ENCODE measurements at regions not wholly inside any gene's neighbourhood (a gene's known extent, or its start where the extent isn't known, plus 50 kb on each side); places are given as distances from the start of the nearest gene placed in this dataset.

DNA sequence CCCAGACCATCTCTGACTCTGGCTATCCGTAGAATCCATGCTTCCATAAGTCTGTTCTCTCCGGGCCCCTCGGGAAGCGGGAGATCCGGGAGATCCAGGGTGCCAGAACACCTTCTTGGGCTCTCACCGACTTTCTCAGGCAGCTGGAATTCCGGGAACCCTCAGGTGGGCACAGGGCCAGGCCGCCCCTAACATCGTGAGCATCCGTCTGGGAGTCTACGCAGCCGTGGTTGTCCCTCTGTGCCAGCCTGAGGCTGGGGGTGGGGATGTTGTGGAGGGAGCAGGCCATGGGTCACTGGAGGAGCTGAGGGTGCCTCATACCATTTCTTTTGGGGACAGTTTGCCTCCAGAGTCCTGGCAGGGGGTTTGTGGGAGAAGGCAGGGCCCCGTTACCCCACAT, 92.3 kb upstream of the COL5A1 start:
- no peak for TF ChIP-seq TAF1 (IDR thresholded peaks at IDR 0.05; ENCODE audit: borderline replicate concordance, insufficient read depth, low read length)
- TF ChIP-seq POLR2AphosphoS5 (IDR thresholded peaks at IDR 0.05; ENCODE audit: low read depth, low read length) = no peak
- TF ChIP-seq, protein P1, sequence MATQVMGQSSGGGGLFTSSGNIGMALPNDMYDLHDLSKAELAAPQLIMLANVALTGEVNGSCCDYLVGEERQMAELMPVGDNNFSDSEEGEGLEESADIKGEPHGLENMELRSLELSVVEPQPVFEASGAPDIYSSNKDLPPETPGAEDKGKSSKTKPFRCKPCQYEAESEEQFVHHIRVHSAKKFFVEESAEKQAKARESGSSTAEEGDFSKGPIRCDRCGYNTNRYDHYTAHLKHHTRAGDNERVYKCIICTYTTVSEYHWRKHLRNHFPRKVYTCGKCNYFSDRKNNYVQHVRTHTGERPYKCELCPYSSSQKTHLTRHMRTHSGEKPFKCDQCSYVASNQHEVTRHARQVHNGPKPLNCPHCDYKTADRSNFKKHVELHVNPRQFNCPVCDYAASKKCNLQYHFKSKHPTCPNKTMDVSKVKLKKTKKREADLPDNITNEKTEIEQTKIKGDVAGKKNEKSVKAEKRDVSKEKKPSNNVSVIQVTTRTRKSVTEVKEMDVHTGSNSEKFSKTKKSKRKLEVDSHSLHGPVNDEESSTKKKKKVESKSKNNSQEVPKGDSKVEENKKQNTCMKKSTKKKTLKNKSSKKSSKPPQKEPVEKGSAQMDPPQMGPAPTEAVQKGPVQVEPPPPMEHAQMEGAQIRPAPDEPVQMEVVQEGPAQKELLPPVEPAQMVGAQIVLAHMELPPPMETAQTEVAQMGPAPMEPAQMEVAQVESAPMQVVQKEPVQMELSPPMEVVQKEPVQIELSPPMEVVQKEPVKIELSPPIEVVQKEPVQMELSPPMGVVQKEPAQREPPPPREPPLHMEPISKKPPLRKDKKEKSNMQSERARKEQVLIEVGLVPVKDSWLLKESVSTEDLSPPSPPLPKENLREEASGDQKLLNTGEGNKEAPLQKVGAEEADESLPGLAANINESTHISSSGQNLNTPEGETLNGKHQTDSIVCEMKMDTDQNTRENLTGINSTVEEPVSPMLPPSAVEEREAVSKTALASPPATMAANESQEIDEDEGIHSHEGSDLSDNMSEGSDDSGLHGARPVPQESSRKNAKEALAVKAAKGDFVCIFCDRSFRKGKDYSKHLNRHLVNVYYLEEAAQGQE (IDR thresholded peaks at IDR 0.05; ENCODE audit: insufficient read depth in 1 of 2, low read depth in 2 of 2, low read length in 2 of 2) = no peak
- no peak for TF ChIP-seq FOXP2 (optimal IDR thresholded peaks at IDR 0.05; ENCODE audit: borderline replicate concordance, extremely low read depth, extremely low read length, insufficient read depth)
- TF ChIP-seq SIN3A (IDR thresholded peaks at IDR 0.05; ENCODE audit: borderline replicate concordance, insufficient read depth, low read length) = no peak

DNA sequence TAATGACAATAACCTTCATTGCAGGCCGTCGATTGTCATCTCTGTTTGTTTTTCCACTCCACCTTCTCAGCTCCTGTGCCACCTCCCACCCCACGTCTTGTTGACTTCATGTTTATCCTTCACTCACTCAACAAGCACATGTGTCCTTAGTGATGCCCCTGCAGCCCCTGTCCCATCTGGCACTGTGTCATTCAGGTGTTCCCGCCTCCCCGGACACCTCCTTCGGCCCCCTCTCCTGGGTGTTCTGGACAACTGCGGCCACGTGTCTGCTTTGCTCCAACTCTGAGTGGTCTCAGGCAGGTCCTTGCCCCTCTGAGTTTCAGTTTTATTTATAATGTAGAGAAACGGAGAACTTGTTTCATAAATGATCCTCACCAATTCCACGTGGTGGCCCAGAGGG, 91.0 kb upstream of the COL5A1 start:
- TF ChIP-seq POLR2AphosphoS5 (IDR thresholded peaks at IDR 0.05; ENCODE audit: low read depth, low read length) (no peak), FOXP2 (optimal IDR thresholded peaks at IDR 0.05; ENCODE audit: borderline replicate concordance, extremely low read depth, extremely low read length, insufficient read depth) (no peak), TAF1 (IDR thresholded peaks at IDR 0.05; ENCODE audit: borderline replicate concordance, insufficient read depth, low read length) (no peak), SIN3A (IDR thresholded peaks at IDR 0.05; ENCODE audit: borderline replicate concordance, insufficient read depth, low read length) (no peak)
- TF ChIP-seq, protein P1 (IDR thresholded peaks at IDR 0.05; ENCODE audit: insufficient read depth in 1 of 2, low read depth in 2 of 2, low read length in 2 of 2) = no peak

DNA sequence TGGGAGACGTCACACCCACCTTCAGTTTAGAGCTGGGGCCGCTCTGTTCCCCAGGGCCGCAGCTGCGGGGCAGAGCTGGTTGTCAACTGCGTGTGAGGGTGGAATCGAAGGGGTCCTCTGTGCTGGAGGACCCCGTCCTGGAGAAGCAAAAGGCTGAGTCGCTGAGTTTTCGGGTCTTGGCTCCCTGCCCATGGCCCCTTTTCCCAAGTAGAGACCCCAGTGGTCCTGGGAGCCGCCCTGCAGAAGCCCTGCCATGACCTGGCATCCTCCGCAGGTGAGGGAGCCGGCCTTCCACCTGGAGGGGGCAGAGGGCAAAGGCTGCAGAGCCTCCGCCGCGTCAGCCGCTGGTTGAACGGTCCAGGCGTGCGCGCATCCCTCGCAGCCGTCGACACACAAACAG, 90.4 kb upstream of the COL5A1 start:
- TF ChIP-seq SIN3A (IDR thresholded peaks at IDR 0.05; ENCODE audit: borderline replicate concordance, insufficient read depth, low read length) (no peak), FOXP2 (optimal IDR thresholded peaks at IDR 0.05; ENCODE audit: borderline replicate concordance, extremely low read depth, extremely low read length, insufficient read depth) (no peak), TAF1 (IDR thresholded peaks at IDR 0.05; ENCODE audit: borderline replicate concordance, insufficient read depth, low read length) (no peak), POLR2AphosphoS5 (IDR thresholded peaks at IDR 0.05; ENCODE audit: low read depth, low read length) (no peak)
- TF ChIP-seq, protein P1 (IDR thresholded peaks at IDR 0.05; ENCODE audit: insufficient read depth in 1 of 2, low read depth in 2 of 2, low read length in 2 of 2) = no peak

DNA sequence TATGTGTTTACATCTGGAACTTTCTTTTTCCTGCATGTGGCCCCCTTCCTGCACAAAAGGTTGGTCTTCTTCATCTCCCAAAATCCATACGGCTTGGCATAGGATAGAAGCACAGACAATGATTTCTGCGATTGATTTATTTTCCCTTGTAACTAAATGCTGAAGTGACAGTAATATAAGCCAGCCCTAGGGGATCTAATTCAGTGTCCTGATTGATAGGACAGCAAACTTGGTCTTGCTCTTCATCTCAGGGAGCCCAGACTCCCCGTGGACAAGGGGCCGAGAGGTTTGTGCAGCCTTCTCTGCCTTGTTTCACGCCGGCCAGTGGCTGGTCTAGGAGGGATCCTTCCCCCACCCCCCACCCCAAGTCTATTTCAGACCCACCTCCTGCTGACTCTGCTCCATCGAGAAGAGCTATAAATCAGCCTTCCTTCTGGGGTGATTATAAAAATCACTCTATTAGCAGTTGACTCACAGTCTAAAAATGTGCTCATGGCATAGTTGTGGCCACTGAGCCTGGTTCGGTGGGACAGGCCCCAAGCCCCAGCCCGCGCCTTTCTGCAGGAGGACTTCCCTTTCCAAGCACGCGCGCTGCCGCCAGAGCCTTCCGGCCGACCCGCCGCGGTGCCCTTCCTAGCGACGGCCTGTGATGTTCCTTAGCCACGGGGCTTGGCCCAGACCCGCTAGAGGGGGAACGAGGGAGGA, 89.8 kb upstream of the COL5A1 start:
- TF ChIP-seq TAF1 (IDR thresholded peaks at IDR 0.05; ENCODE audit: borderline replicate concordance, insufficient read depth, low read length) = no peak
- no peak for TF ChIP-seq SIN3A (IDR thresholded peaks at IDR 0.05; ENCODE audit: borderline replicate concordance, insufficient read depth, low read length)
- TF ChIP-seq POLR2AphosphoS5 (IDR thresholded peaks at IDR 0.05; ENCODE audit: low read depth, low read length) = no peak
- TF ChIP-seq, protein P1 (IDR thresholded peaks at IDR 0.05; ENCODE audit: insufficient read depth in 1 of 2, low read depth in 2 of 2, low read length in 2 of 2) = no peak
- no peak for TF ChIP-seq FOXP2 (optimal IDR thresholded peaks at IDR 0.05; ENCODE audit: borderline replicate concordance, extremely low read depth, extremely low read length, insufficient read depth)

All from PFSK-1 (cell line).